Suprapubic skin (tissue), 4 donors: ENCODE measurements at regions not wholly inside any gene's neighbourhood (a gene's known extent, or its start where the extent isn't known, plus 50 kb on each side); places are given as distances from the start of the nearest gene placed in this dataset.

Experiments used
- DNase-seq, 2 donors: peaks; one replicate each; pipeline ENCODE4 v3.0.0-alpha.2; 2019; ENCODE audit warnings: low spot score in 2 of 2
- H3K27ac ChIP-seq: fragments of 200-600 bp; sonication (generic); one replicate; pipeline ENCODE4 v1.5.1; 2019
- H3K27me3 ChIP-seq: fragments of 200-600 bp; sonication (generic); one replicate; pipeline ENCODE4 v1.5.1; 2019
- H3K36me3 ChIP-seq: fragments of 200-600 bp; sonication (generic); one replicate; pipeline ENCODE4 v1.5.1; 2019
- H3K4me1 ChIP-seq: fragments of 200-600 bp; sonication (generic); one replicate; pipeline ENCODE4 v1.5.1; 2019
- H3K4me3 ChIP-seq: fragments of 200-600 bp; sonication (generic); one replicate; pipeline ENCODE4 v1.5.1; 2019; ENCODE audit warnings: mild to moderate bottlenecking
- H3K9me3 ChIP-seq: fragments of 200-600 bp; sonication (generic); one replicate; pipeline ENCODE4 v1.5.1; 2019
- EP300 ChIP-seq: sonication (generic); formaldehyde crosslinking; IDR thresholded peaks from one replicate; pipeline ENCODE4 v1.6.1; 2017; ENCODE audit warnings: antibody characterized with exemption
- POLR2A ChIP-seq, 2 donors: fragments of 450-650 bp; IDR thresholded peaks; one replicate each; pipeline ENCODE4 v1.6.1; 2017; ENCODE audit warnings: antibody characterized with exemption in 2 of 2, mild to moderate bottlenecking in 2 of 2, moderate library complexity in 2 of 2
- POLR2AphosphoS5 ChIP-seq, 3 donors: sonication (generic); formaldehyde crosslinking; IDR thresholded peaks; one replicate each; pipeline ENCODE4 v1.6.1; 2017; ENCODE audit warnings: antibody characterized with exemption in 3 of 3
- WGBS: methylation state at CpG from one replicate; pipeline ENCODE4 v1.1.5; 2018; 5-methylcytosine and 5-hydroxymethylcytosine counted together
- TF ChIP-seq, protein P1 (sequence below), 2 donors: fragments of 200-600 bp in 1 of 2; fragments of 450-650 bp in 1 of 2; sonication (generic) in 1 of 2; IDR thresholded peaks; one replicate each; pipeline ENCODE4 v1.5.1; 2016 to 2019; ENCODE audit warnings: antibody characterized with exemption in 2 of 2, mild to moderate bottlenecking in 1 of 2, moderate library complexity in 1 of 2

DNA sequence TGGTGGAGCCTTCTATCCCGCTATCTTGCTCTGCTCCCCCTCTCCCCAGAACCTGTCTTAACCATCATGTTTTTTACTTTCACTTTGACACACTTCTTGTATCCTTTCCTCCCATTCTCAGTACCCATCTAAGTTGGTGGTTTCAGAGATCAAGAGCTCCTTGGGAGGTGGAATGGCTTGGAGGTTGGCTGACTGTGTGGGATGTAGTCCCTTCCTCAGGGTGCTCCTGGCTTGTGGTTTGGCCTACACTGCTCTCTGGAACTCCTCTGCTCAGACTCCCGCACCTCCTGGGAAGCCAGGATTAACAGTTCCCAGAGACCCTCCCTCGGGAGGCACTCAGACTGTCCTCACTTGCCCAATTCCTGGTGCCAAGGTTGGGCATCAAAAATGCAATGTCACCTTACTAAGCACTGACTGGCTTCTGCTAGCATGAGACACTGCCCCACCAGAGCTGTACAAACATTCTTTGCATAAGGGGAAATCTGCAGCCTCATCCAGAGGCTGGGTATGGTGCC is 93.1 kb upstream of the NAMPT start:
- Histone ChIP-seq H3K27me3 (no peaks in the 10 kb centered on the region), H3K4me1 (no peaks in the 10 kb centered on the region), H3K9me3 (no peaks in the 10 kb centered on the region), H3K4me3 (no peak overlapping the region), H3K27ac (no peak overlapping the region), H3K36me3 (no peaks in the 10 kb centered on the region)
- TF ChIP-seq POLR2A (IDR thresholded peaks at IDR 0.05) (no peak), EP300 (no peak), POLR2AphosphoS5 (IDR thresholded peaks at IDR 0.05) (no peak)
- TF ChIP-seq, protein P1, sequence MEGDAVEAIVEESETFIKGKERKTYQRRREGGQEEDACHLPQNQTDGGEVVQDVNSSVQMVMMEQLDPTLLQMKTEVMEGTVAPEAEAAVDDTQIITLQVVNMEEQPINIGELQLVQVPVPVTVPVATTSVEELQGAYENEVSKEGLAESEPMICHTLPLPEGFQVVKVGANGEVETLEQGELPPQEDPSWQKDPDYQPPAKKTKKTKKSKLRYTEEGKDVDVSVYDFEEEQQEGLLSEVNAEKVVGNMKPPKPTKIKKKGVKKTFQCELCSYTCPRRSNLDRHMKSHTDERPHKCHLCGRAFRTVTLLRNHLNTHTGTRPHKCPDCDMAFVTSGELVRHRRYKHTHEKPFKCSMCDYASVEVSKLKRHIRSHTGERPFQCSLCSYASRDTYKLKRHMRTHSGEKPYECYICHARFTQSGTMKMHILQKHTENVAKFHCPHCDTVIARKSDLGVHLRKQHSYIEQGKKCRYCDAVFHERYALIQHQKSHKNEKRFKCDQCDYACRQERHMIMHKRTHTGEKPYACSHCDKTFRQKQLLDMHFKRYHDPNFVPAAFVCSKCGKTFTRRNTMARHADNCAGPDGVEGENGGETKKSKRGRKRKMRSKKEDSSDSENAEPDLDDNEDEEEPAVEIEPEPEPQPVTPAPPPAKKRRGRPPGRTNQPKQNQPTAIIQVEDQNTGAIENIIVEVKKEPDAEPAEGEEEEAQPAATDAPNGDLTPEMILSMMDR (IDR thresholded peaks at IDR 0.05), result no peak
- 81% methylated on average over 3 of the region's 3 CpGs for WGBS
- no peak for DNase-seq

DNA sequence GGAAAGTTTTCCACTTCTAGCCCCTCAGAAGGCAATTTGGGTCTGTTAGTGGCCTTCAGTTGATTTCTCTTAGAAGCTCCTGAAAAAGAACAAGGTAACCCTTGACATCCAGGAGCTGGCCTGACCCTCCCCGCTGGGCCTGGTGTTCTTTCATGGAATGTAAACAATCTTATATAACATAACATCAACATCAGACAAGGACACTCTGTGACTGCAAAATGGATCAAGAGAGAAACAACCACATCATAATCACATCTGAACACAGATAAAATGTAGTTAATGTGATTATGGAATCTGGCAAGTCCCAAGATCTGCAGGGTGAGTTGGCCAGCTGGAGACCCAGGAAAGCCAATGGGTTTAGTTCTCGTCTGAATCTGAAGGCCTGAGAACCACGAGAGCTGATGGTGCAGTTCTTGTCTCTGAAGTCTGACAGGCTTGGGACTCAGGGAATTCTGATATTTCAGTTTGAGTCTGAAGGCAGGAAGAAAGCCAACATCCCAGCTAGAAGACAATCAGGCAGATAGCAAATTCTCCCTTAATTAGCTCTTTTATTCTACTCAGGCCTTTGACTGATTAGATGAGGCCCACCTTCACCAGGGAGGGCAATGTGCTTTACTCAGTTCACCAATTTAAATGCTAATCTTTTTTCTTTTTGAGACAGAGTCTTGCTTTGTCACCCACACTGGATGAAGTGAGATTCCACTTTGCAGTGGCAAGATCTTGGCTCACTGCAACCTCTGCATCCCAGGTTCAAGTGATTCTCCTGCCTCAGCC is 91.4 kb upstream of the NAMPT start:
- DNase-seq, result no peak

DNA sequence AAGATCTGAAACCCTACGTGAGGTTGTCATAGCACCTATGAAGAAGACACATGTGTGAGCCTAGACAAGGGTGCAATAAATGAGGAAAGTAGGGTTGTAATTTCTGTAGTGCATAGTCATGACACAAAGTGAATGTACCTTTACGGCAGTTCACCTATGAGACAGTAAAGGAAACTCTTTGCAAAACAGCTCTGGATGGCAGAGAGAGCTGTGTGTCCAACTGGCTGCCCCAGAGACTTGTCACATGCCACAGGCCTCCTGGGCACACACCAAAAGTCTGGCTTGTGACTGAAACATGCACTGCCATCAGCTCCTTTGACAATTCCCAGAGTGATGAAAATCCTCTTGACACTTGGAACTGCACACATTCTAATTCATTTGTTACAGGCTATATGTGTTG is 90.7 kb upstream of the NAMPT start:
- Histone ChIP-seq H3K4me3 (no peak overlapping the region), H3K4me1 (no peaks in the 10 kb centered on the region), H3K27me3 (no peaks in the 10 kb centered on the region), H3K36me3 (no peaks in the 10 kb centered on the region), H3K9me3 (no peaks in the 10 kb centered on the region), H3K27ac (no peak overlapping the region)
- no peak for DNase-seq
- TF ChIP-seq POLR2A (IDR thresholded peaks at IDR 0.05) (no peak), EP300 (no peak), POLR2AphosphoS5 (IDR thresholded peaks at IDR 0.05) (no peak)
- TF ChIP-seq, protein P1 (IDR thresholded peaks at IDR 0.05), result no peak
- 99% methylated on average over 2 of the region's 2 CpGs for WGBS

More for the DNA sequence above, 91.4 kb upstream of the NAMPT start:
- TF ChIP-seq POLR2AphosphoS5 (IDR thresholded peaks at IDR 0.05) (no peak), EP300 (no peak), POLR2A (IDR thresholded peaks at IDR 0.05) (no peak)
- TF ChIP-seq, protein P1 (IDR thresholded peaks at IDR 0.05), result no peak
- Histone ChIP-seq H3K27ac (no peak overlapping the region), H3K27me3 (no peaks in the 10 kb centered on the region), H3K4me3 (no peak overlapping the region), H3K36me3 (no peaks in the 10 kb centered on the region), H3K9me3 (no peaks in the 10 kb centered on the region), H3K4me1 (no peaks in the 10 kb centered on the region)
- 81% methylated on average over 3 of the region's 3 CpGs for WGBS

DNA sequence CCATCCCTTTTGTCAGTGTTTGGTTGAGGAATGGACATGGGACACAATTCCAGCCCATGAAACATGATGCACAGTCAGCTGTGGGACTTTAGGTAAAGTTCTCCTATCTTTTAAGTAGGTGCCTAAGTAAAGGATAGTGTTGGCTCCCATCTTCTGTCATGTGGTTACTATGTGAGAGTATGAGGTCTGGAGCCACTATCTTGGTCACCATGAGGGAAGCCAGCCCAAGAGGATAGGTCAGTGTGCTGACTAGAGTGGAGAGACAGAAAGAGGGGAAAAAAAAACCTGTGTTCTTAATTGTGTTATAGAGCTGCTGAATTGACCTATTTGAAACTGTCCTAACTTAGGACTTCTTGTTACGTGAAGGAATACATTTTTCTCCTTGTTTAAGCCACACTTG is 89.7 kb upstream of the NAMPT start:
- H3K27ac ChIP-seq, result no peak overlapping the region
- TF ChIP-seq POLR2A (IDR thresholded peaks at IDR 0.05) (no peak), EP300 (no peak), POLR2AphosphoS5 (IDR thresholded peaks at IDR 0.05) (no peak)
- TF ChIP-seq, protein P1 (IDR thresholded peaks at IDR 0.05), result no peak
- DNase-seq, result no peak
- no peaks in the 10 kb centered on the region for H3K27me3 ChIP-seq
- peaks cover 2% of the 10 kb centered on the region for H3K4me1 ChIP-seq
- H3K36me3 ChIP-seq, result no peaks in the 10 kb centered on the region
- H3K4me3 ChIP-seq, result no peak overlapping the region
- 94% methylated on average over 1 of the region's 1 CpG for WGBS
- H3K9me3 ChIP-seq, result no peaks in the 10 kb centered on the region

DNA sequence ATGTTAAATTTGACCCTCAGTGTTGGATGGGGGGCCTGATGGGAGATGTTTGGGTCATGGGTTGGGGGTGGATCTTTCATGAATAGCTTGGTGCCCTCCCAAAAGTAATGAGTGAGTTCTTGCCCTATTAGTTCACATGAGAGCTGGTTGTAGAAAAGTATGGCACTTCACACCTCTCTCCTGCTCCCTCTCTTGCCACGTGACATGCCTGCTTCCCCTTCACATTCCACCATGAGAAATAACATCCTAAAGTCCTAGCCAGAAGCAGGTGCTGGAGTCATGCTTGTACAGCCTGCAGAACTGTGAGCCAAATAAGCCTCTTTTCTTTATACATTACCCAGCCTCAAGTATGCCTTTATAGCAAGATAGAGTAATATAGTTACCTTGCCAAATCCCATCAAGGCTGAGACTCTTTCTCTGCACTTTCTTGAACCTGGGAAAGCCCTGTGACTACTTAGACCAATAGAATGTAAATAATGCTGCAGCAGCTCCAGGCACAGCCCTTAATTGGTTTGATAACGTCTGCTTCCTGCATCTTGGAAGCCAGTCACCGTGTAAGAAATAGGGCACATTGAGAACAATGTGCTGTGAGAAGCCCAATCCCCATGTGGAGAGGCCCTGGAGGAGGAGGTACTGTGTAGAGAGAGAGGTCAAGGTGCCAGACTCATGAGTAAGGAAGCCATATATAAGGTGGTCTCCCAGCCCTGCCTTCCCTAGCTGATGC is 88.0 kb upstream of the NAMPT start:
- TF ChIP-seq, protein P1 (IDR thresholded peaks at IDR 0.05), result no peak
- TF ChIP-seq EP300, result no peak
- TF ChIP-seq POLR2A (IDR thresholded peaks at IDR 0.05), result no peak
- TF ChIP-seq POLR2AphosphoS5 (IDR thresholded peaks at IDR 0.05), result no peak
- 50% methylated on average over 3 of the region's 3 CpGs for WGBS
- Histone ChIP-seq H3K27me3 (no peaks in the 10 kb centered on the region), H3K36me3 (no peaks in the 10 kb centered on the region), H3K4me1 (peaks cover 11% of the 10 kb centered on the region), H3K4me3 (no peak overlapping the region), H3K9me3 (no peaks in the 10 kb centered on the region), H3K27ac (no peak overlapping the region)
- DNase-seq, result no peak
